HL-60 (cell line): ENCODE measurements at regions not wholly inside any gene's neighbourhood (a gene's known extent, or its start where the extent isn't known, plus 50 kb on each side); places are given as distances from the start of the nearest gene placed in this dataset.

ENCODE experiments used
- CTCF ChIP-seq: IDR thresholded peaks from one replicate; pipeline ENCODE4 v1.5.1; 2011; ENCODE audit warnings: low read length, control low read depth, inconsistent platforms; ENCODE audit not compliant: insufficient read depth
- GABPA ChIP-seq: IDR thresholded peaks from 2 replicates; pipeline ENCODE4 v1.6.1; 2012; ENCODE audit warnings: low read depth
- POLR2AphosphoS5 ChIP-seq: IDR thresholded peaks from 2 replicates; pipeline ENCODE4 v1.6.1; 2012; ENCODE audit warnings: low read depth
- REST ChIP-seq: IDR thresholded peaks from 2 replicates; pipeline ENCODE4 v1.6.1; 2012; ENCODE audit warnings: low read depth; ENCODE audit not compliant: insufficient replicate concordance

- TF ChIP-seq CTCF: no peak
- TF ChIP-seq GABPA: no peak
- TF ChIP-seq REST: no peak
- TF ChIP-seq POLR2AphosphoS5: no peak
Measured at GRCh38 chr7:131252976-131253375, 74.7 kb upstream of the MKLN1 start.
